ENCODE measurements at regions not wholly inside any gene's neighbourhood (a gene's known extent, or its start where the extent isn't known, plus 50 kb on each side); places are given as distances from the start of the nearest gene placed in this dataset.

DNA sequence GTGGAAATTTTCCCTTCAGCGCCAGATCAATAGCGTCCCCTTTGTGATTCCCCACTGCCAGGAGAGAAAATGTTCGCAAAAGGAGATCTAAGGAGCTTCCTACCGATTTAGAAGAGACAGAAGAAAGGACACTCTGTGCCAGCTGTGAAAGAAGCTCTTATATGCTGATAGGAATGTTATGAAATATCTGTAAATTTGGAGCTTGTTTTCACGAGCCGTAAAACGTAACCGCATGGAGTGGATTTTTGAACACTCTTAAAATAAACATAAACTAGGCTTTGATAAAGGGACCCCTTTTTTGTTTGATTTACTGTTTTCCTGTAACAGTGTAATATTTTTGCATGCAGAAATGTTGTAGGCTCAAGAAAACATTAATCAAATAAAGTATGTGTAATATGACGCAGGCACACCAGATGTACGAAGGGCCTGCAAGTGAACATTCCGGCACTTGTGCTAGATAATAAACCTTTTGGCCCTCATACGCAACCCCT is 346.8 kb downstream of the ETNK1 start:
- TF ChIP-seq, protein P1, sequence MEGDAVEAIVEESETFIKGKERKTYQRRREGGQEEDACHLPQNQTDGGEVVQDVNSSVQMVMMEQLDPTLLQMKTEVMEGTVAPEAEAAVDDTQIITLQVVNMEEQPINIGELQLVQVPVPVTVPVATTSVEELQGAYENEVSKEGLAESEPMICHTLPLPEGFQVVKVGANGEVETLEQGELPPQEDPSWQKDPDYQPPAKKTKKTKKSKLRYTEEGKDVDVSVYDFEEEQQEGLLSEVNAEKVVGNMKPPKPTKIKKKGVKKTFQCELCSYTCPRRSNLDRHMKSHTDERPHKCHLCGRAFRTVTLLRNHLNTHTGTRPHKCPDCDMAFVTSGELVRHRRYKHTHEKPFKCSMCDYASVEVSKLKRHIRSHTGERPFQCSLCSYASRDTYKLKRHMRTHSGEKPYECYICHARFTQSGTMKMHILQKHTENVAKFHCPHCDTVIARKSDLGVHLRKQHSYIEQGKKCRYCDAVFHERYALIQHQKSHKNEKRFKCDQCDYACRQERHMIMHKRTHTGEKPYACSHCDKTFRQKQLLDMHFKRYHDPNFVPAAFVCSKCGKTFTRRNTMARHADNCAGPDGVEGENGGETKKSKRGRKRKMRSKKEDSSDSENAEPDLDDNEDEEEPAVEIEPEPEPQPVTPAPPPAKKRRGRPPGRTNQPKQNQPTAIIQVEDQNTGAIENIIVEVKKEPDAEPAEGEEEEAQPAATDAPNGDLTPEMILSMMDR (IDR thresholded peaks at IDR 0.05) = no peak
- no peak for TF ChIP-seq POLR2A (IDR thresholded peaks at IDR 0.05)

All from lower leg skin (tissue), 3 donors.